ENCODE measurements at regions not wholly inside any gene's neighbourhood (a gene's known extent, or its start where the extent isn't known, plus 50 kb on each side); places are given as distances from the start of the nearest gene placed in this dataset.

- TF ChIP-seq POLR2AphosphoS5 (IDR thresholded peaks at IDR 0.05) (no peak), CTCF (IDR thresholded peaks at IDR 0.05) (no peak)
Measured at GRCh38 chr20:23266530-23267398, 83.8 kb upstream of the NXT1 start.
